Trophoblast cell (in vitro differentiated cells and primary cell): ENCODE measurements at regions not wholly inside any gene's neighbourhood (a gene's known extent, or its start where the extent isn't known, plus 50 kb on each side); places are given as distances from the start of the nearest gene placed in this dataset.
"Not testable (repeated sequence)": the region's sequence is repeated elsewhere in the genome, so short reads cannot be mapped to it uniquely, and the experiment has no call there.

Experiments used
- DNase-seq, 2 donors: peaks; one replicate each; pipeline ENCODE4 v3.0.0-alpha.2; 2016
- H2AFZ ChIP-seq: 2 replicates; pipeline ENCODE4 v1.6.1; 2013; ENCODE audit warnings: low read length, moderate library complexity, mild to moderate bottlenecking; ENCODE audit not compliant: insufficient read depth, poor library complexity
- H2AK5ac ChIP-seq: 2 replicates; pipeline ENCODE4 v1.6.1; 2013; ENCODE audit warnings: mild to moderate bottlenecking, low read length
- H2BK120ac ChIP-seq: 2 replicates; pipeline ENCODE4 v1.6.1; 2013; ENCODE audit warnings: low read length, mild to moderate bottlenecking, moderate library complexity; ENCODE audit not compliant: insufficient read depth, poor library complexity
- H2BK12ac ChIP-seq: 2 replicates; pipeline ENCODE4 v1.6.1; 2013; ENCODE audit warnings: mild to moderate bottlenecking, low read length, moderate library complexity
- H2BK5ac ChIP-seq: 2 replicates; pipeline ENCODE4 v1.6.1; 2013; ENCODE audit warnings: low read length, low read depth, moderate library complexity, mild to moderate bottlenecking; ENCODE audit not compliant: poor library complexity
- H3K14ac ChIP-seq: 2 replicates; pipeline ENCODE4 v1.6.1; 2013; ENCODE audit warnings: mild to moderate bottlenecking, low read length
- H3K18ac ChIP-seq: 2 replicates; pipeline ENCODE4 v1.6.1; 2013; ENCODE audit warnings: mild to moderate bottlenecking, low read length
- H3K23ac ChIP-seq: 2 replicates; pipeline ENCODE4 v1.6.1; 2013; ENCODE audit warnings: low read length
- H3K27ac ChIP-seq: 2 replicates; pipeline ENCODE4 v1.5.1; 2013; ENCODE audit warnings: low read depth, mild to moderate bottlenecking, inconsistent platforms, low read length, moderate library complexity
- H3K27me3 ChIP-seq: 2 replicates; pipeline ENCODE4 v1.6.1; 2013; ENCODE audit warnings: inconsistent platforms, mild to moderate bottlenecking, low read length, moderate library complexity; ENCODE audit not compliant: insufficient read depth
- H3K36me3 ChIP-seq, 2 experiments: 1 replicate in 1 of 2; 2 replicates in 1 of 2; pipeline ENCODE4 v1.6.1; 2013; ENCODE audit warnings: low read length in 2 of 2, mild to moderate bottlenecking in 2 of 2, moderate library complexity in 1 of 2; ENCODE audit not compliant: insufficient read depth in 2 of 2, control insufficient read depth in 1 of 2
- H3K4ac ChIP-seq: 2 replicates; pipeline ENCODE4 v1.6.1; 2013; ENCODE audit warnings: low read depth, mild to moderate bottlenecking, low read length, moderate library complexity
- H3K4me1 ChIP-seq, 2 experiments: 1 replicate in 1 of 2; 2 replicates in 1 of 2; pipeline ENCODE4 v1.6.1; 2013; ENCODE audit warnings: low read length in 2 of 2, mild to moderate bottlenecking in 2 of 2, moderate library complexity in 1 of 2; ENCODE audit not compliant: insufficient read depth in 2 of 2, control insufficient read depth in 1 of 2
- H3K4me2 ChIP-seq: 2 replicates; pipeline ENCODE4 v1.6.1; 2013; ENCODE audit warnings: inconsistent platforms, mild to moderate bottlenecking, low read length, moderate library complexity
- H3K4me3 ChIP-seq: 2 replicates; pipeline ENCODE4 v1.5.1; 2013; ENCODE audit warnings: mild to moderate bottlenecking, low read depth, low read length, inconsistent platforms
- H3K79me1 ChIP-seq: one replicate; pipeline ENCODE4 v1.6.1; 2013; ENCODE audit warnings: low read length
- H3K79me2 ChIP-seq: 2 replicates; pipeline ENCODE4 v1.6.1; 2013; ENCODE audit warnings: low read length, mild to moderate bottlenecking; ENCODE audit not compliant: control insufficient read depth, insufficient read depth, poor library complexity
- H3K9ac ChIP-seq: 2 replicates; pipeline ENCODE4 v1.6.1; 2013; ENCODE audit warnings: mild to moderate bottlenecking, low read length
- H3K9me3 ChIP-seq: 2 replicates; pipeline ENCODE4 v1.6.1; 2013; ENCODE audit warnings: low read depth, mild to moderate bottlenecking, control low read depth, inconsistent platforms, low read length; ENCODE audit not compliant: insufficient read depth
- H4K12ac ChIP-seq: 2 replicates; pipeline ENCODE4 v1.6.1; 2013; ENCODE audit warnings: low read depth, mild to moderate bottlenecking, low read length, moderate library complexity
- H4K8ac ChIP-seq: 2 replicates; pipeline ENCODE4 v1.6.1; 2013; ENCODE audit warnings: low read depth, mild to moderate bottlenecking, low read length, moderate library complexity
- H4K91ac ChIP-seq: one replicate; pipeline ENCODE4 v1.6.1; 2013; ENCODE audit warnings: low read depth, mild to moderate bottlenecking, low read length, moderate library complexity
- WGBS: extraction: QIAGEN DNeasy Blood & Tissue Kit; methylation state at CpG from one replicate; pipeline ENCODE4 v1.1.7; 2013; ENCODE audit warnings: missing lambda C conversion rate; ENCODE audit not compliant: insufficient read length, insufficient coverage; ENCODE audit errors: extremely low coverage; 5-methylcytosine and 5-hydroxymethylcytosine counted together

GRCh38 chr3:113377158-113377557 lies 64.1 kb downstream of the CFAP44 start:
- Histone ChIP-seq H3K79me2 (no peaks in the 10 kb centered on the region), H2BK12ac (no peak overlapping the region), H3K4me1 (no peaks in the 10 kb centered on the region), H3K4me2 (no peak overlapping the region), H2BK120ac (no peak overlapping the region), H3K4me3 (no peak overlapping the region), H4K91ac (no peak overlapping the region), H4K8ac (no peak overlapping the region), H3K14ac (no peak overlapping the region), H3K27ac (no peak overlapping the region), H2AFZ (no peak overlapping the region), H3K23ac (no peak overlapping the region), H4K12ac (no peak overlapping the region), H3K79me1 (no peaks in the 10 kb centered on the region), H3K9me3 (no peaks in the 10 kb centered on the region), H2BK5ac (no peak overlapping the region), H3K36me3 (no peaks in the 10 kb centered on the region), H3K27me3 (no peaks in the 10 kb centered on the region), H3K9ac (no peak overlapping the region), H3K4ac (no peak overlapping the region), H3K18ac (no peak overlapping the region), H2AK5ac (no peak overlapping the region)
- DNase-seq: no peak

DNA sequence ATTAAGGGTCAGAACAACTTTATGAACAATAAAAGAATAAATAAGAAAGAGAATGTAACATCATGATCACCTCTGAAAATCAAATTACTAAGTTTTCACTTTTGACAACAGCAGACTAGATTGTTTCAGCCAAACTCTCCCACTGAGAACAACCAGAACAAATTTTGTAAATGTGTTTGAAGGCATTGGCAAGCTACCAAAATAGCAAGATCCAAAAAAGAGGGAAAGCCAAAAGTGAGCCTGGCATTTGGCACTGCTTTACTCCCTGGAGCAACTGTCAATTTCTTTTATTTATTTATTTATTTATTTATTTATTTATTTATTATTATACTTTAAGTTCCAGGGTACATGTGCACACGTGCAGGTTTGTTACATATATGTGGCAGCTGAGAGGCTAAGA lies 67.2 kb downstream of the CFAP44 start:
- Histone ChIP-seq H4K12ac (no peak overlapping the region), H3K27ac (no peak overlapping the region), H3K9ac (no peak overlapping the region), H3K23ac (no peak overlapping the region), H3K36me3 (no peaks in the 10 kb centered on the region), H3K4me2 (no peak overlapping the region), H3K4me1 (no peaks in the 10 kb centered on the region), H2BK5ac (no peak overlapping the region), H3K4me3 (no peak overlapping the region), H2BK12ac (no peak overlapping the region), H3K4ac (no peak overlapping the region), H3K27me3 (no peaks in the 10 kb centered on the region), H3K79me2 (no peaks in the 10 kb centered on the region), H4K91ac (no peak overlapping the region), H2AFZ (no peak overlapping the region), H3K18ac (no peak overlapping the region), H2AK5ac (no peak overlapping the region), H2BK120ac (no peak overlapping the region), H3K79me1 (no peaks in the 10 kb centered on the region), H4K8ac (no peak overlapping the region), H3K9me3 (no peaks in the 10 kb centered on the region), H3K14ac (no peak overlapping the region)
- WGBS: no CpG with 5 or more reads among the region's 1 CpG
- DNase-seq: no peak

DNA sequence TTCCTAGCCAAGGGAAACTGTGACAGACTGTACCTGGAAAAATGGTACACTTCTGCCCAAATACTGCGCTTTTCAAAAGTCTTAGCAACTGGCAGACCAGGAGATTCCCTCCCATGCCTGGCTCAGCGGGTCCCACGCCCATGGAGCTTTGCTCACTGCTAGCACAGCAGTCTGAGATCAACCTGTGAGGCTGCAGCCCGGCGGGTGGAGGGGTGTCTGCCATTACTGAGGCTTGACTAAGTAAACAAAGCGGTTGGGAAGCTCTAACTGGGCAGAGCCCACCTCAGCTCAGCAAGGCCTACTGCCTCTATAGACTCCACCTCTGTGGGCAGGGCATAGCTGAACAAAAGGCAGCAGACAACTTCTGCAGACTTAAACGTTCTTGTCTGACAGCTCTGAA lies 74.5 kb downstream of the CFAP44 start:
- H3K79me2 ChIP-seq, H3K9me3 ChIP-seq, H3K4me3 ChIP-seq, H3K23ac ChIP-seq, H4K8ac ChIP-seq, H3K4me2 ChIP-seq, H2BK12ac ChIP-seq, H3K27me3 ChIP-seq, H3K18ac ChIP-seq, H3K4me1 ChIP-seq, H3K9ac ChIP-seq, H4K12ac ChIP-seq, H3K36me3 ChIP-seq, H2BK120ac ChIP-seq, H2AK5ac ChIP-seq, H3K4ac ChIP-seq, H3K79me1 ChIP-seq, H2BK5ac ChIP-seq, H2AFZ ChIP-seq, H3K27ac ChIP-seq, H3K14ac ChIP-seq, DNase-seq, H4K91ac ChIP-seq: not testable (repeated sequence)
- WGBS: no CpG with 5 or more reads among the region's 7 CpGs

DNA sequence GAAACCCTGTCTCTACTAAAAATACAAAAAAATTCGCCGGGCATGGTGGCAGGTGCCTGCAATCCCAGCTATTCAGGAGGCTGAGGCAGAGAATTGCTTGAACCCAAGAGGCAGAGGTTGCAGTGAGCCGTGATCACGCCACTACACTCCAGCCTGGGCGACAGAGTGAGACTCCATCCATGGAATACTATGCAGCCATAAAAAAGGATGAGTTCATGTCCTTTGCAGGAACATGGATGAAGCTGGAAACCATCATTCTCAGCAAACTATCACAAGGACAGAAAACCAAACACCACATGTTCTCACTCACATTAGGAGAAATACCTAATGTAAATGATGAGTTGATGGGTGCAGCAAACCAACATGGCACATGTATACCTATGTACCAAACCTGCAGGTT lies 86.0 kb downstream of the CFAP44 start:
- DNase-seq, H2AFZ ChIP-seq, H3K9ac ChIP-seq, H3K14ac ChIP-seq, H3K4me2 ChIP-seq, H4K8ac ChIP-seq, H4K12ac ChIP-seq, H3K36me3 ChIP-seq, H3K9me3 ChIP-seq, H2AK5ac ChIP-seq, H3K79me2 ChIP-seq, H2BK5ac ChIP-seq, H3K23ac ChIP-seq, H3K4me1 ChIP-seq, H3K27me3 ChIP-seq, H2BK12ac ChIP-seq, H3K79me1 ChIP-seq, H3K27ac ChIP-seq, H4K91ac ChIP-seq, H3K18ac ChIP-seq, H3K4ac ChIP-seq, H2BK120ac ChIP-seq, H3K4me3 ChIP-seq: not testable (repeated sequence)
- whole genome bisulfite sequencing: no CpG with 5 or more reads among the region's 5 CpGs

DNA sequence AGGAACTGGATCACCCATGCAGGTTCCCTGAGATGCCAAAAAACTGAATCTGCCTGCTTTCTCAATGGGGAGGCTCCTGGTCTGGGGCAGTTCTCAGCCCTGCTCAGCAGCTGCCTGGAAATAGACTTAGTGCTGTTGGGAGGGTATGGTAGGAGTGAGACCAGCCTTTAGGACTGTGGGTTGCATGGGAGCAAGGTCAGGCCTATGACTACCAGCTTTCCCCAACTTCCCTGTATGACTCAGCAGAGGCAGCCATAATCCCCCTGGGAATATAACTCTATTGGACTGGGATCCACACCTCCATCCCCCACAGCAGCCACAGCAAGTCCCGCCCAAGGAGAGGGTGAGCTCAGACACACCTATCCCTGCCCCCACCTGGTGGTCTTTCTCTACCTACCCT lies 87.0 kb downstream of the CFAP44 start:
- no peak overlapping the region for H4K8ac ChIP-seq
- H4K91ac ChIP-seq: no peak overlapping the region
- H3K9ac ChIP-seq: no peak overlapping the region
- no peak overlapping the region for H3K4me2 ChIP-seq
- no peak overlapping the region for H2BK5ac ChIP-seq
- no peak overlapping the region for H2BK12ac ChIP-seq
- no peak overlapping the region for H3K4ac ChIP-seq
- no peak overlapping the region for H2AFZ ChIP-seq
- H3K4me3 ChIP-seq: no peak overlapping the region
- H3K9me3 ChIP-seq: no peaks in the 10 kb centered on the region
- no peak for DNase-seq
- H3K14ac ChIP-seq: no peak overlapping the region
- H4K12ac ChIP-seq: no peak overlapping the region
- no peak overlapping the region for H3K27ac ChIP-seq
- no CpG with 5 or more reads among the region's 1 CpG for WGBS
- no peaks in the 10 kb centered on the region for H3K27me3 ChIP-seq
- no peak overlapping the region for H2AK5ac ChIP-seq
- peaks cover 7% of the 10 kb centered on the region in 2 experiments for H3K4me1 ChIP-seq
- peaks cover 4% of the 10 kb centered on the region for H3K79me1 ChIP-seq
- H3K79me2 ChIP-seq: no peaks in the 10 kb centered on the region
- H2BK120ac ChIP-seq: no peak overlapping the region
- H3K23ac ChIP-seq: no peak overlapping the region
- H3K36me3 ChIP-seq: no peaks in the 10 kb centered on the region
- H3K18ac ChIP-seq: no peak overlapping the region
